ENCODE measurements at regions not wholly inside any gene's neighbourhood (a gene's known extent, or its start where the extent isn't known, plus 50 kb on each side); places are given as distances from the start of the nearest gene placed in this dataset.

- no peak overlapping the region for H3K27ac ChIP-seq
- peak; percentile 64 for DNase-seq
- H3K36me3 ChIP-seq: no peaks in the 10 kb centered on the region
- H3K9me3 ChIP-seq (ENCODE audit: severe bottlenecking): peaks cover 2% of the 10 kb centered on the region
- no peak for TF ChIP-seq CTCF (IDR thresholded peaks at IDR 0.05; ENCODE audit: low read depth, low read length)
- no peaks in the 10 kb centered on the region for H3K27me3 ChIP-seq (ENCODE audit: insufficient read depth, low read depth, severe bottlenecking)
- H3K4me3 ChIP-seq (ENCODE audit: low read depth, low read length): no peak overlapping the region
Measured at GRCh38 chr1:30008998-30009657, 714.3 kb downstream of the MATN1 start.

GRCh38 chr1:30008372-30008997 is 714.9 kb downstream of the MATN1 start:
- H3K27me3 ChIP-seq (ENCODE audit: insufficient read depth, low read depth, severe bottlenecking): no peaks in the 10 kb centered on the region
- no peak for DNase-seq
- H3K9me3 ChIP-seq (ENCODE audit: severe bottlenecking): peaks cover 5% of the 10 kb centered on the region
- no peak for TF ChIP-seq CTCF (IDR thresholded peaks at IDR 0.05; ENCODE audit: low read depth, low read length)
- H3K36me3 ChIP-seq: no peaks in the 10 kb centered on the region
- H3K27ac ChIP-seq: no peak overlapping the region
- no peak overlapping the region for H3K4me3 ChIP-seq (ENCODE audit: low read depth, low read length)

GRCh38 chr1:30005972-30006619 is 717.3 kb downstream of the MATN1 start:
- Histone ChIP-seq H3K36me3 (no peaks in the 10 kb centered on the region), H3K27ac (no peak overlapping the region), H3K27me3 (ENCODE audit: insufficient read depth, low read depth, severe bottlenecking) (no peaks in the 10 kb centered on the region), H3K4me3 (ENCODE audit: low read depth, low read length) (no peak overlapping the region), H3K9me3 (ENCODE audit: severe bottlenecking) (peaks cover 5% of the 10 kb centered on the region)
- TF ChIP-seq CTCF (IDR thresholded peaks at IDR 0.05; ENCODE audit: low read depth, low read length): no peak
- DNase-seq: no peak

- no peaks in the 10 kb centered on the region for H3K27me3 ChIP-seq (ENCODE audit: insufficient read depth, low read depth, severe bottlenecking)
- DNase-seq: no peak
- TF ChIP-seq CTCF (IDR thresholded peaks at IDR 0.05; ENCODE audit: low read depth, low read length): no peak
- H3K36me3 ChIP-seq: no peaks in the 10 kb centered on the region
- no peak overlapping the region for H3K27ac ChIP-seq
- H3K4me3 ChIP-seq (ENCODE audit: low read depth, low read length): no peak overlapping the region
- peaks cover 5% of the 10 kb centered on the region for H3K9me3 ChIP-seq (ENCODE audit: severe bottlenecking)
Measured at GRCh38 chr1:30001732-30002039, 721.7 kb downstream of the MATN1 start.

- no peak overlapping the region for H3K4me3 ChIP-seq (ENCODE audit: low read depth, low read length)
- H3K27ac ChIP-seq: no peak overlapping the region
- DNase-seq: no peak
- H3K36me3 ChIP-seq: no peaks in the 10 kb centered on the region
- no peak for TF ChIP-seq CTCF (IDR thresholded peaks at IDR 0.05; ENCODE audit: low read depth, low read length)
- H3K9me3 ChIP-seq (ENCODE audit: severe bottlenecking): peaks cover 5% of the 10 kb centered on the region
- H3K27me3 ChIP-seq (ENCODE audit: insufficient read depth, low read depth, severe bottlenecking): no peaks in the 10 kb centered on the region
Measured at GRCh38 chr1:30001011-30001731, 722.2 kb downstream of the MATN1 start.
